Heart right ventricle (tissue), 16 donors: ENCODE measurements at regions not wholly inside any gene's neighbourhood (a gene's known extent, or its start where the extent isn't known, plus 50 kb on each side); places are given as distances from the start of the nearest gene placed in this dataset.

Experiments
- ATAC-seq, 8 donors: fragments of 200-7000 bp; cut with Tn5 transposase; one replicate each; pipeline ENCODE4 v1.9.1; 2020; ENCODE audit warnings: mild to moderate bottlenecking in 8 of 8, moderate library complexity in 8 of 8, moderate number of reproducible peaks in 1 of 8
- DNase-seq, 2 donors: peaks; one replicate each; pipeline ENCODE4 v3.0.0-alpha.2; 2020
- H3K27ac ChIP-seq, 10 donors: fragments of 200-600 bp; sonication (generic) in 2 of 10; one replicate each; pipeline versions ENCODE4 v1.5.0 to v1.8.0; 2020 to 2022; ENCODE audit warnings: mild to moderate bottlenecking in 3 of 10
- H3K27me3 ChIP-seq, 7 donors: fragments of 200-600 bp; one replicate each; pipeline ENCODE4 v1.8.0; 2021 to 2022; ENCODE audit warnings: mild to moderate bottlenecking in 2 of 7
- H3K36me3 ChIP-seq, 9 donors: fragments of 200-600 bp; sonication (generic) in 1 of 9; one replicate each; pipeline versions ENCODE4 v1.5.0 to v1.8.0; 2020 to 2022; ENCODE audit warnings: mild to moderate bottlenecking in 2 of 9
- H3K4me1 ChIP-seq, 9 donors: fragments of 200-600 bp; sonication (generic) in 1 of 9; one replicate each; pipeline versions ENCODE4 v1.5.0 to v1.8.0; 2020 to 2022; ENCODE audit warnings: mild to moderate bottlenecking in 4 of 9
- H3K4me3 ChIP-seq, 10 donors: fragments of 200-600 bp; sonication (generic) in 2 of 10; one replicate each; pipeline versions ENCODE4 v1.5.0 to v1.8.0; 2020 to 2022; ENCODE audit warnings: mild to moderate bottlenecking in 7 of 10, moderate library complexity in 2 of 10
- H3K9me3 ChIP-seq, 11 donors: fragments of 200-600 bp in 10 of 11; sonication (generic) in 2 of 11; one replicate each; pipeline versions ENCODE4 v1.5.0 to v1.8.0; 2013 to 2022; ENCODE audit warnings: mild to moderate bottlenecking in 2 of 11, control low read depth in 1 of 11, moderate library complexity in 1 of 11
- WGBS, 2 donors: extraction: QIAGEN DNeasy Blood & Tissue Kit; methylation state at CpG; one replicate each; pipeline ENCODE4 v1.1.7; 2013; ENCODE audit warnings: inconsistent platforms in 1 of 2; 5-methylcytosine and 5-hydroxymethylcytosine counted together
- intact Hi-C, 10 donors: fragments of 100-400 bp; cut with DNase I; formaldehyde crosslinking; loops; one replicate each; pipeline versions ENCODE4 v1.11.1 to v1.14.2; 2022
- TF ChIP-seq, protein P1 (sequence below), 9 donors: fragments of 200-600 bp; sonication (generic) in 2 of 9; IDR thresholded peaks; one replicate each; pipeline versions ENCODE4 v1.5.0 to v1.8.0; 2021 to 2022; ENCODE audit warnings: antibody characterized with exemption in 9 of 9, mild to moderate bottlenecking in 5 of 9, moderate library complexity in 1 of 9
- donor health status: Arrhythmogenic right ventricular cardiomyopathy.
- donor health status: ischemic (EF 13 %, LVEDD 7.1; RV severe dilation, severe dysfunction).
- donor health status: healthy with polysubstance abuse.
- donor health status: DM: no; HTN: yes; CAD: no.
- donor health status: DM: no; HTN: no; CAD: no.
- donor health status: ischemic (EF 25% LVEDD 6.9; RV normal size, moderate dysfunction).
- donor health status: ischemic (EF 25% LVEDD 5.7; RV mildly dilated, moderate dysfunction).
- donor health status: healthy.
- donor health status: DM: yes; HTN: yes; CAD: no.
- donor health status: Ischemic cardiomyopathy.
- donor health status: ischemic (EF 35%, LVEDD 5.7; RV mildly dilated, moderate dysfunction).
- donor health status: nonischemic (EF 11% LVEDD 7.7; RV severe dilation, severe dysfunction).
- donor health status: DM: yes; HTN: yes; CAD: no.
- donor health status: PGD.
- donor health status: ischemic (EF 29% LVEDD 5.4; RV normal size, mild dysfunction).
- donor health status: nonischemic (EF 23%, LVEDD 6.1; RV moderate dilation, normal function).

DNA sequence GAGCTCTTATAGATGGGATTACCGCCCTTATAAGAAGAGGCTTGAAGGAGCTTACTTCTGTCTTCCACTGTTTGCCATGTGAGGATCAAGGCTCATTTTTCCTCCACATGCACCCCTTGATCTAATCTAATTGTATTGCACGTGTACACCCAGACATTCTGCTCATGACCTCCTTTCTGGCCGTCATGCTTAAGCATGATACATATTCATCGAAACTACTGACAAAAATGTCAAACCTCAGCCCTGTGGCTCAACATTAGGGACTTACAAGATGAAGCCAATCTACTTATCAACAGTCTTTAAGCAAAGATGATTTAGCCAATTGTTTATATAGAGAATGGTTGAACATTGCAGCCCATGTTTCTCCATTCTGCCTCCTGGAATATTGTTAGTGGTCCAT lies 127.6 kb downstream of the XCL2 start:
- Histone ChIP-seq H3K27me3 (no peaks in the 10 kb centered on the region), H3K36me3 (no peaks in the 10 kb centered on the region), H3K4me1 (peaks cover 0 to 4% (median 0%) of the 10 kb centered on the region in 9 donors), H3K4me3 (no peak overlapping the region), H3K27ac (no peak overlapping the region), H3K9me3 (no peaks in the 10 kb centered on the region)
- ATAC-seq (no peak), DNase-seq (no peak)
- WGBS, 2 donors, result 86 to 89% methylated on average over 4 of the region's 4 CpGs
- TF ChIP-seq, protein P1, sequence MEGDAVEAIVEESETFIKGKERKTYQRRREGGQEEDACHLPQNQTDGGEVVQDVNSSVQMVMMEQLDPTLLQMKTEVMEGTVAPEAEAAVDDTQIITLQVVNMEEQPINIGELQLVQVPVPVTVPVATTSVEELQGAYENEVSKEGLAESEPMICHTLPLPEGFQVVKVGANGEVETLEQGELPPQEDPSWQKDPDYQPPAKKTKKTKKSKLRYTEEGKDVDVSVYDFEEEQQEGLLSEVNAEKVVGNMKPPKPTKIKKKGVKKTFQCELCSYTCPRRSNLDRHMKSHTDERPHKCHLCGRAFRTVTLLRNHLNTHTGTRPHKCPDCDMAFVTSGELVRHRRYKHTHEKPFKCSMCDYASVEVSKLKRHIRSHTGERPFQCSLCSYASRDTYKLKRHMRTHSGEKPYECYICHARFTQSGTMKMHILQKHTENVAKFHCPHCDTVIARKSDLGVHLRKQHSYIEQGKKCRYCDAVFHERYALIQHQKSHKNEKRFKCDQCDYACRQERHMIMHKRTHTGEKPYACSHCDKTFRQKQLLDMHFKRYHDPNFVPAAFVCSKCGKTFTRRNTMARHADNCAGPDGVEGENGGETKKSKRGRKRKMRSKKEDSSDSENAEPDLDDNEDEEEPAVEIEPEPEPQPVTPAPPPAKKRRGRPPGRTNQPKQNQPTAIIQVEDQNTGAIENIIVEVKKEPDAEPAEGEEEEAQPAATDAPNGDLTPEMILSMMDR (IDR thresholded peaks at IDR 0.05), result no peak
- intact Hi-C loops, result no loop called here

DNA sequence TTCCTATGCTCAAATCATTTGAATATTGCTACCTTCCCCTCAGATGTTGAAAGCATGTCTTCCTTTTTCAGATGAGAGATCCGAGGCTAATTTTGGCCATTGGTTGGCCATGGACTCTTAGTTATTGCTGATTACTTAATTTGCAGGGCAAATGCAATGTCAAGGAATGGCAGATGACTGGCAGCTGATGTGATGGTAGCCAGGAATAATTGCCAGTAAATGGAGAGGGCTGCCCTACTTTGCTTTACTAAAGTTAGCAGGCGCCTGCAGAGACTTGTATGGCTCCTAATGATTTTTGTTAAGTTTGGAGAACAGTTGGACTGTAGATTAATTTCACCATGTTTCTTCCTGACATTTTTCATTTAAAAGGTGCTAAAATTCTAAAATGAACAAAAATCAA lies 128.9 kb downstream of the XCL2 start:
- 62 to 66% methylated on average over 2 of the region's 2 CpGs for WGBS, 2 donors
- Histone ChIP-seq H3K36me3 (no peaks in the 10 kb centered on the region), H3K27ac (peak overlapping the region in 2 of 10 donors; percentile 7 to 41), H3K4me3 (no peak overlapping the region), H3K9me3 (no peaks in the 10 kb centered on the region), H3K27me3 (no peaks in the 10 kb centered on the region), H3K4me1 (peaks cover 0 to 4% (median 0%) of the 10 kb centered on the region in 9 donors)
- DNase-seq (no peak), ATAC-seq (peak in 4 of 8 donors; percentile 26 to 88 (median 56))
- TF ChIP-seq, protein P1 (IDR thresholded peaks at IDR 0.05), result no peak
- intact Hi-C loops, result no loop called here

DNA sequence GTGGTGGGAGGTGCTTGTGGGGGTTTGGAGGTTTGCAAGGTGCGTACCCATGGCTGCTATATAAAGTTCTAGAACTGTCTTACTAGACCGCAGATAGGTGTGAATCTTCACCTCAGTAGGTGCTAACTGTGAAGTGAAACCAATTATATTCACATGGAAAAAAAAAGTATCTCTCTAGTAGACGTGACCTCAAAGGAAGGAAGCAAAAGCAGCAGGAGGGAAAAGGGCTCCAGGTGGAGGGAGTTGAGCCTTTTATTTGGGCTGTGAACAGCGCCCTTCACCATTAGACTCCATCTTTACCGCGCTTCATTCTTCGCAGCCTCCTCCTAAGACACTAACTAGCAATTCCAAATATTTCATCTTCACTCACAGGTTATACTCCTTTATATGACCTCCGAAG lies 129.8 kb downstream of the TBX19 start:
- no peak overlapping the region for H3K27ac ChIP-seq
- peaks cover 0 to 15% (median 0%) of the 10 kb centered on the region in 11 donors for H3K9me3 ChIP-seq
- intact Hi-C loops, result no loop called here
- TF ChIP-seq, protein P1 (IDR thresholded peaks at IDR 0.05), result no peak
- WGBS, 2 donors, result 90 to 91% methylated on average over 8 of the region's 8 CpGs
- no peaks in the 10 kb centered on the region for H3K27me3 ChIP-seq
- DNase-seq (no peak), ATAC-seq (no peak)
- H3K4me3 ChIP-seq, result no peak overlapping the region
- peaks cover 0 to 5% (median 0%) of the 10 kb centered on the region in 9 donors for H3K4me1 ChIP-seq
- H3K36me3 ChIP-seq, result no peaks in the 10 kb centered on the region

DNA sequence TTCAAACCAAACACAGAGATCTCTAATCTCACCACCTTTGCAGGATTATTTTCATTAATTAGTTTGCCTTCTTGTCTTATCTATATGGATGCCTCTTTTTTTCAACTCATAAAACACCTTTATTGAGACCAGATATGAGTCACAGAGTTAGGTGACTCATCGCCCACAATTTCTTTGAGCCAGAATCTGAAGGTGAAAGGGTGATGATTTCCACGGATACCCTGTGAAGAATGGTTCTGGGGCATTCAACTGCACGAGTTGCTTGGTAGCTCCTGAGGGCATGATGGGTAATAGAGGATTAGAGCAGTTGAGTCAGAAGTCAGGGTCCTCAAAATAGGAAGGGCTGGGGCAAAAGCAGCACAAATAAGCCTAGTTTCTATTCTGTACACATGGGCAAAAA lies 128.2 kb downstream of the TBX19 start:
- intact Hi-C loops, result loop anchor here in 1 of 10 donors (10.0 kb wide), 1 partner anchor 1536 kb away; no protein-coding TSS in a partner anchor
- ATAC-seq (no peak), DNase-seq (no peak)
- Histone ChIP-seq H3K27ac (no peak overlapping the region), H3K36me3 (no peaks in the 10 kb centered on the region), H3K4me3 (no peak overlapping the region), H3K4me1 (peaks cover 0 to 5% (median 0%) of the 10 kb centered on the region in 9 donors), H3K27me3 (no peaks in the 10 kb centered on the region), H3K9me3 (peaks cover 0 to 15% (median 0%) of the 10 kb centered on the region in 11 donors)
- WGBS, 2 donors, result 77 to 83% methylated on average over 3 of the region's 3 CpGs
- TF ChIP-seq, protein P1 (IDR thresholded peaks at IDR 0.05), result no peak
